HG03060 (cell line): ENCODE measurements at regions not wholly inside any gene's neighbourhood (a gene's known extent, or its start where the extent isn't known, plus 50 kb on each side); places are given as distances from the start of the nearest gene placed in this dataset.

Experiments
- ATAC-seq: cut with Tn5 transposase; IDR thresholded peaks from one replicate; pipeline ENCODE4 v1.9.1; 2021; ENCODE audit warnings: low read depth, moderate number of reproducible peaks; ENCODE audit not compliant: unreplicated experiment

DNA sequence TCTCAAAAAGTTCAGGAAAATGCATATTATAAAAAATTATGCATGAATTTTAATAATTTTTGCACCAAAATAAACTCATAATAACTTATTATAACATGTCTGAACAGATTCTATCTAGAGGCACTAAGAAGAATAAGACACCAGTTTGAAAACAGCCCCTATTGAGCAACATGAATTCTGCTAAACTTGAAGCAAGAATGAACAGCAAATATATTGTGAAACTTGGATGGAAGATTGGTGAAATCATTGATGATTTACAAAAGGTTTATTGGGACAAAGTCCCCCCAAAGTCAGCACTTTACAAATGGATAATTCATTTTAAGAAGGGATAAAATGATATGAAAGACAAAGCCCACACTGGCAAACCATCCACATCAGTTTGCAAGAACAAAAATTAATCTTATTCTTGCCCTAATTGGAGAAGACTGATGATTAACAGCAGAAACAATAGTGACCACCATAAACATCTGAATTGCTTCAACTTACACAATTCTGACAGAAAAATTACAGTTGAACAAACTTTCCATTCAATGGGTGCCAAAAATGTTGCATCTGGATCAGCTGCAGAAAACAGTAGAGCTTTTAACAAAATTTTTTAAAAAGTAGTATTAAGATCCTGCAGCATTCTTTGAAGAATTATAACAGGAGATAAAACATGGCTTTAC, 257.5 kb upstream of the FAT3 start:
- no peak for ATAC-seq

DNA sequence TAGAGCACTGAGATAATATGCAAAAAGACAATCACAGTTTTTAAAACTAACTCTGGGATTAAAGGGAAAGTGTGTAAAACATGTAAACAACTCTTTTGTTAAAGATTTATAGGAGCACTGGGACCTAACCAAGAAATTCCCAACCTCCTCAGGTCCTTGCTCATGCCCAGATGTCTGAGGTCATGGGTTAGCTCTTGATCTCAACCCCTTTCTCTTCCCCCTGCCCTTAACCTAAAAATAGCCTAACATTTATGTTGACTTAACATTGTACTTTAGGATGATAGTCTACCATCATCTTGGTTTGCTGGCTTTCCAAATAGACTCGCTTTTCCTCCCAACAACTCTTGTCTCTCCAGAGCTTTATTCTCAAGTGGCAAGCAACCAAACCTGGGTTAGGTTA, 258.2 kb upstream of the FAT3 start:
- ATAC-seq: no peak

DNA sequence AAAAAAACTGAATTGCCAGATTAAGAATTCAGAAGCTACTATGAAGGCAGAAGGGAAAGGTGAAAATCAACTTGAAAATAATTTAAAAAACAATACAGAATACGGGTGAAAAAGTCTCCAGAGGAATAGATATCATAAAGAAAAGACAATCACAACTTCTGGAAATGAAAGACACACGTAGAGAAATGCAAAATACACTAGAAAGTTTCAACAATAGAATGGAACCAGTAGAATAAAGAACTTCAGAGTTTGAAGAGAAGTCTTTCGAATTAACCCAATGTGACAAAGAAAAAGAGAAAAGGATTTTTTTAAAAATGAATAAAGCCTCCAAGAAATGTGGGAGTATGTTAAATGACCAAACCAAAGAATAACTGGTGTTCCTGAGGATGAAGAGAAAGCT, 263.8 kb upstream of the FAT3 start:
- ATAC-seq: no peak

DNA sequence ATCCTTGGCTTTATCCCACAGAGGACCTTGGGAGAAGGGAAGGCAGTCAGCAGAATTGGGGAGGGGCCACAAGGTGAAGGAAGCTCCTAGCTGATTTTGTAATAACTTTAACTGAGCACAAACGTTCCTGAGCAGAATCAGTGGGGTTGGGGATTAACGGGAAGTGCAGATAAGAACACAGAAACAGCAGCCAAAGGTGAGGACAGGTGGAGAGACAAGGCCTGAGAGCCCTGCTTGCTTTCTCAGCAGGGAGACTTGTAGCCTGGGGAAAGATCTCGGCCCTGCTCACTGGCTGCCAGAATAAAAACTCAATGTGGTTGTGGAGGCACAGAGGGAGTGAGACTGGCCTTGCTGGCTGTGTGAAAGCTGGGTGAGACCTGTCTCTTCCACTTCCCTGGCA, 265.2 kb upstream of the FAT3 start:
- no peak for ATAC-seq

DNA sequence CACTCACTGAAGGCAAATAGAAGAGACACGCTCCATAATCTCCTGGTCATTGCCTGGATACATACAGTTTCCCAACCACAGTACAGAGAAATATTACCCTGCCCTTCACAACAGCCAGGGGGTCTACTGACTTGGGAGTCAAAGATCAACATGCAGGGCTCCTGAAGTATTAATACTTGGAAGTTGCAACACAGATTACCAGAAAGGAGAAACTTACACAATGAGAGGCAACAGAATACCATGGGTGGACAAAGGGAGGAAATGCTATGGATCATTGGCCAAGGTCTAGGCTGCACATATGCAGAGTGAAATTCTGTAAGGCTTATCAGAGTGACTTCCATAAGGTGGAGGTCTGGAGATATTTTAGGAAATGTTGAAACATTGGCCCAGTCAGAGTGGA, 267.9 kb upstream of the FAT3 start:
- ATAC-seq: no peak

DNA sequence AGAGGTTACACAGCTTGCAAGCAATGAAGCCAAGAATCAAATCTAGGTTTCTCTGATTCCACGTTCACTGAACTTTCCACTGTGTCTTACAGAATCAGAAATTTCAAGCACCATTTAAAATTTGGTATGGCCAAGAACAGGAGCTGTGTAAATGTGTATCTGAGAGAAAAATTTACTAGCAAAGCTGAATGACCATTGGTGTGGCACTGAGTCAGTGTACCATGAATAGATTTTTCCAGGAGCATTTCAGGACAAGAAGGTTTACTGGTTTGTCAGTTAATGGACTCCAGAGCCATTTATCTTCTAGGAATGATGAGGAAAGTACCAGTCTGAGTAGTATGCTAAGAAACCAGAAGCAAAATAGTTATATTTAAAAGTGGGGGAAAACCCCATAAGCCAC, 269.4 kb upstream of the FAT3 start:
- ATAC-seq: no peak

DNA sequence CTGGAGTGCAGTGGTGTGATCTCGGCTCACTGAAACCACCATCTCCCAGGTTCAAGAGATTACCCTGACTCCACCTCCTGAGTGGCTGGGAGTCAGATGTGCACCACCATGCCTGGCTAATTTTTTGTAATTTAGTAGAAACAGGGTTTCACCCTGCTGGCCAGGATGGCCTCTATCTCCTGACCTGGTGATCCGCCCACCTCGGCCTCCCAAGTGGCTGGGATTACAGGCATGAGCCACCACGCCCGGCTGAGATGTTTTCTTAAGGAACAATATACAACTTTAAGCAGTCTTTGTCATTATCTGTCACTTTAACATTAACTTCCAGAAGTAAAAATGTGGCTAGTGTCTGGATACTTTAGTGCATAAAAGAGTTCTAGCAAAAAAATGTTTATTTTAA, 272.6 kb upstream of the FAT3 start:
- no peak for ATAC-seq

DNA sequence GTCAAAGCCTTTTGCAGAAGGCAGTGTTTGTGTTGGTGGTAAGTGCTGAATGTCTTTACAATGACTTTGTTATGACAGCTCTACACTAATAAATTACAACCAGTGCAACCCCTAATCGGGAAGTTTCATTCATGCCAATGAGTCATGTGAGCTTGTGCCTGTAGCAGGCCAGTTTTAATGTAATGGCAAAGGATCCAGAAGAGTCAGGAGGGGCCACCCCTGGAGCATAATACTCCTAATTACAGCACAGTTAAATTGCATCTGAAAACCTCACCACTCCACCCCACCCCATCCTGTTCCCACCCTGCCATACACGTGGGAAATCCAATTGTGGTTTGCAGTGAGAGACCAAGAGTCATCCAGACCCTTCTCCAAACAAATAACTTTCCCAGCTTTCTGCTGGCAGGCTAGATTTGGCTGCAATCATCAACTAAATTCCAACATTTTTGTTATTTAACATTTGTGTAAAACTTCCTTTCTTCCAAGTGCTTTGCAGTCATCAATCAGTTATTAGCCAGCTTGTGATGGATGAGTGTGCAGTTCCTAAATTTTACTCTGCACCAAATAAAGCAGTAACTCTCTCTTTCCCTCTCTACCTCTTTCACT, 277.3 kb upstream of the FAT3 start:
- ATAC-seq: no peak

DNA sequence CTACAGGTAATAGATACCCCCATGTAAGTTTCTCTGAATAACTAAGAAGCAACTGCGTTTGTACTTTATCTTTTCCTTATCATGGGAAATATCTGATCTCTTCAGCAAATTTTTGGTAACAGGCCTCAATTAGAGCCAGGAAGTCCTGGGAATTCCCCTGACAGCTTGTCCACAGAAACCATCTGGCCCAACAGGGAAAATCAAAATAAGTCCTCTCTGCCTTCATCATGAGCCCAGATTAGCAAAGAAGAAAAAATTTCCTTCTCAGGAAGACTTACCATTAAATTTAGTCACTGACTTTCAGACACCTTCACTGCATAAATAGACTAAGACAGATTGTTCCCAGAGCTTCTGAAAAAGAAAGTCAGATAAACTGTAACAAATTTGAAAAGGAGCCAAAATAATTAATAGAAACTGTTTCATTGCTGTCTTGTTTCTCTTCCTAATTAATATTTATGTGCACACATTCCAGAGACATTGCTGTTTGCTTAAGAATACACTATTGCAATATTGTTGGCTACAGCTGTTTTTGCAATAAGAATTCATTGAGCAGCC, 278.1 kb upstream of the FAT3 start:
- no peak for ATAC-seq

DNA sequence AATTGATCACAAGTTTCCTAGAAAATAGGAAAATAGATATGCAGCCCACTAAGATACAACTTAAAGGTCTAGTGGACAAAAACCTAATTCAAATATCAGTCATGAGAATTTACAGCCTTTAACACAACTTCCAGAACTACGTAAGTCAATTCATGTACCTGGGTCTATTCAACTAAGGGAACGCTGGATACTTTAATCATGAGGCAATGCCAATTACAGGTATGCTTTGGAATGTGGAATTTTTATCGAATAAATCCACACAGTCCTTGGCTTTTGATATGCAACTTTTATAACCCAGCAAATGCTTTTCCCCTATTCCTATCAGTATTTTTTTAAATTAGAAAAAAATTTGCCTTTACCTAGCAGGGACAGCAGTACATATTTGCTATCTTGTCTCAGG, 289.5 kb upstream of the FAT3 start:
- ATAC-seq: no peak

DNA sequence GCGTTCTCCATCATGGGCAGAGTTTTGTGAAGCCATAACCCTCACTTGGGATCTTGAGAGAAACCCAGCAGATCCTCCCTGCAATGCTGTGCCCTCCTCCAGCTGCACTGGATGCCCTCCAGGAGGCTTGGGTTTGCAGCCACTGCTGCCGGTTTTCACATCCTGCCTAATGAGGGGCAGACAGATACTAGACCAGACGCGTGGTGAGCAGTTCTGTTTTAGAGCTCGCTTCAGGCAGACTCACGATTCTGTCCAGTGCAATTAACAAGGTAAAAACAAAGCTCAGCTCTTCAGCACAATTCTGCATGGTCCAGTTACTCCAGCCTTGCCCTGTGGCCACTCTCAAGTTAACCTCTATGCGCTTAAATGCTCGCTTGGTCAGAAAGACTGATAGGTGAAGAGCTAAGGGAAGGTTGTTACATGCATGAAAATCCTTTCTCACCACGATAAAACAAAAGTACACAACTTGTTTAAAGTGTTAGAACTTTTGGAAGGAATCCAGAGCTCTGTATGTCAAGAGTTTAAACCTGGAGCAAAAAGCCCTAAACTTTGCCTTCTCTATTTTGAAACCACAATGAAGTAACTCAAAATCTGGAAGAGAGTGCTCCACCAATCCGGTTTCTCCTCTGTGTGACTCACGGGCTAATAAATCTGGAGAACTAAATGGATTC, 292.3 kb upstream of the FAT3 start:
- ATAC-seq: no peak

DNA sequence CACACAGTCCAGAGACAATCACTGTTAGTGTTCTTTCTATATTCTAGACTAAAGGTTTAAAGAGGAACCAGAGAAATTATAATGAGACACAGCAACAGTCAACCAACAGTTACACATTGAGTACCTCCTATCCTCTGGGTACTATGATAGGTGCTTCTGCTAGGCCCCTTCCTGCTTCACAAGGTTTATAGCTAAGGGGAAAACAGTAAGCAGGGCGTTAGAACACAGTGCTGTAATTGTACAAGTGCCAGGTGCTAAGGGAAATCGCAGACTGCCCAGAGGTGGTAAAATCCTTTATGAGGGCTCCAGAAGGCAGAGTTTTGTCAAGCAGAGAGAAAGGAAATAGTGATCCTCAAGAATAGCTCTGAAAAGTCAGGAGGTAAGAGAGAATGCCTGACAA, 297.2 kb upstream of the FAT3 start:
- ATAC-seq: no peak

DNA sequence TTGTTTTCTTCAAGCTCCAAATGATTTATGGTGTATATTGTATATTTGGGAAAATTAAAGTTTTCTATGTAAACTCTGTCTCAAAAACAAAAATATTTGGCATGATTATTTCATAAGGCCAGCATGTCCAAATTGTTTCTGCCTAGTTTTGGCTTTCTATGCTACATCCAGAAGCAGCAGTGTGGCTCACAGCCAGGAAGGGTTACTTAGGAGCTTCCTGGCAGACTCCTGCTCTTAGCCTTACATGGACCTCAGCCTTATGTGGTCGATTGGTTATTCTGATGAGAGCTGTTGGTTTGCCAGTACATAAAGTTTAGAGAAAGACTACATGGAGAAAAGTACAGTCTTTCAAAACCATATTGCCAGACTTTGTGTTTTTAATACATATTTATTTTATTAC, 297.7 kb upstream of the FAT3 start:
- ATAC-seq: no peak

DNA sequence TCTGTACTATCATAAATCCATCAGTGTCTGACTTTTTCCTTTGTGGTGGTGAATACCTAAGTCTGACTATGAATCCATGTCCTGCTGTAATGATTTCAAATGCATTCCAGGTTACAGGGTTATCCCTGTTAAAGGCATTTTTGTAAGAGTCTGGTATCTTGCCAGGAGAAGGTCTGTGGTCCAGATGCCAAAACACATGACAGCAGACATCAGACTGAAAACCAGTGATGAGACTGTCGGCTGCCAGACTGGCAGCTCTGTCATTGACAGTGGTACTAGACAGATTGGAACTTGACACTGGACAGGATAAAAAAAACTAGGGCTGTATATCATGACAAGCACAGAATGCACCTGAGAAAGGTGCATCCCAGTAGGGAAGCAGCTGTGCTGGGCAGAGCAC, 301.8 kb upstream of the FAT3 start:
- no peak for ATAC-seq

DNA sequence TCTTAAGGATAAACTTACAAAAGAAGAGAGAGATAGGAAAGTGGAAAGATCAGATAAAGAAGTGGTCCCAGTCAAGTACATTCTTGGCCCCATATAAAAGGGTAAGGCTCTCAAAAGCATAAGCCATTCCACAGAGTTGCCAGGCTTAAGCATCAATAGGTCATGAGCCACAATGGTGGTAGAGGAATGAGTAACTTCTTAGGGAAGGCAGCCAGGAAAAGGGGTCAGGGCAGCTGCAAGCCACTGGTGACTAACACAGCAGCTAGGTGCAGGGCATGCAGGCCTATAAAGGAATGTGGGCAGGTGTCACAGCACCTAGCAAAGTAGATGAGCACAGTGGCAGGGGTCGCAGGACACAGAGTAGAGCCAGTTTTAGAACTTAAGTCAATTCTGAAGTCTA, 302.6 kb upstream of the FAT3 start:
- no peak for ATAC-seq

DNA sequence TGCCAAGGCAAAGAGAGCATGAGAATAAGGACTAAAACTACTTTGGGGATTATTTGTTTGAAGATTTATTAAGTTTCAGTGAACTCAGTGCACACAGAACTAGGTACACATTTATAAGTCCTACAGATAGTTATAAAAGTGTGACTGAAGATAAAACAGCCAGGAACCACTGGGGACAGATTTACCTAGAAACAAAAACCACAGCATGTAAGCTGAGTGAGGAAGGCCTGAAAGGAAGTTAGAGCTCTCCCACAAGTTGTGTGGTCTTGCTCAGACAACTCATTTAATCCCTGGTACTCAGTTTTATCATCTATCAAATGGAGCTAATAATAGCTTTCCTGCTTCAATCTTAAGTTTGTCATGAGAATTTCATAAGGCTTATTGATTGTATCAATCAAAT, 311.2 kb upstream of the FAT3 start:
- no peak for ATAC-seq

DNA sequence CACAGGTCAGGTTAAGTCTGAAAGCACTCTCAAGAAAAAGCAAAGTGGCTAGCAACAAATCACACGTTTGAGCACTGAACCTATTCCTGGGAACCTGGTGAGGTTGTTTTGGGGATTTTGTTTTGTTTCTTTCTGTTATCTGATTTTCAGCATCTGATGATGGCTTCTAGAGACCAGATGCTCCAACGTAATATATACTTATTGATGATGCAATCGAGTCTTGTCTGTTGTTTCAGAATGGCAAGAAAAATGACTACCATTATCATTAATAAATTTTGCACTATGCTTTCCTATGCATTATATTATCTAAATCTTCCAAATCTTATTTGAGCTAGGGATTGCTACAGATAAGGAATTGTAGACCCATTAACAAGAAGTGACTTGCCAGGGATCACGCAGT, 312.3 kb upstream of the FAT3 start:
- no peak for ATAC-seq

DNA sequence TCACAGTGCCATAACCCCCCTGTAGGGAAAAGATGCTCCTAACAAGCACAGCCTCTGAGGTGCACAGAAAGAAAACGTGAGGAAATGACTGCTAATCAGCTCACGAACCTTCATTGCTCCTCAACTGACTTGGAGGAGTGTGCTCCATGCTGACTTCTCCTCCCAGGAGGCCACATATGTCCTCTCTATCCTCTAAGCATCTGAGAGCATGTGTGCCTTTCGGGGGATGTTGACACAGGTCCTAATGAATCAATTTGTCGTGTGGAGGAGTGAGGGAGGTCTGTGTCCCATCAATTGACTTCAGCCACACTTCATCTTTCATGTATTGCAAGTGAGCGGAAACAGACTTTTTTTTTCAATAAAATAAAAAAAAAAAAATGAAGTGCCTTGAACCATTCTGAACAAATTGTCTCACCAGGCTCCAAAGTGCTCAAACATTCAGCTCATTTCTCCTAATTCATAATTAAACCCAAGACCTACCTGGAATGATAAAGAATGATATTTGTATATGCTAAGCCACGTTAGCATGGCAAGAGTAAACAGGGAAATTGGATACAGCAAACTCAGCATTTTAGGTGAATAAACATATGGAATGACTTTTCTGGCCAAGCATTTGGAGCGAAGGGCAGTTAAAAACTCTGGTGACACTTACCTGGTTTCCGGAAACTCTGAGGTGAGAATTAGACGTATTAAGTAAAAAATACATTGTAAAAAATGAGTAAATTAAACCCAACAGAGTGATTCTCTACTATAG, 317.6 kb upstream of the FAT3 start:
- ATAC-seq: no peak

DNA sequence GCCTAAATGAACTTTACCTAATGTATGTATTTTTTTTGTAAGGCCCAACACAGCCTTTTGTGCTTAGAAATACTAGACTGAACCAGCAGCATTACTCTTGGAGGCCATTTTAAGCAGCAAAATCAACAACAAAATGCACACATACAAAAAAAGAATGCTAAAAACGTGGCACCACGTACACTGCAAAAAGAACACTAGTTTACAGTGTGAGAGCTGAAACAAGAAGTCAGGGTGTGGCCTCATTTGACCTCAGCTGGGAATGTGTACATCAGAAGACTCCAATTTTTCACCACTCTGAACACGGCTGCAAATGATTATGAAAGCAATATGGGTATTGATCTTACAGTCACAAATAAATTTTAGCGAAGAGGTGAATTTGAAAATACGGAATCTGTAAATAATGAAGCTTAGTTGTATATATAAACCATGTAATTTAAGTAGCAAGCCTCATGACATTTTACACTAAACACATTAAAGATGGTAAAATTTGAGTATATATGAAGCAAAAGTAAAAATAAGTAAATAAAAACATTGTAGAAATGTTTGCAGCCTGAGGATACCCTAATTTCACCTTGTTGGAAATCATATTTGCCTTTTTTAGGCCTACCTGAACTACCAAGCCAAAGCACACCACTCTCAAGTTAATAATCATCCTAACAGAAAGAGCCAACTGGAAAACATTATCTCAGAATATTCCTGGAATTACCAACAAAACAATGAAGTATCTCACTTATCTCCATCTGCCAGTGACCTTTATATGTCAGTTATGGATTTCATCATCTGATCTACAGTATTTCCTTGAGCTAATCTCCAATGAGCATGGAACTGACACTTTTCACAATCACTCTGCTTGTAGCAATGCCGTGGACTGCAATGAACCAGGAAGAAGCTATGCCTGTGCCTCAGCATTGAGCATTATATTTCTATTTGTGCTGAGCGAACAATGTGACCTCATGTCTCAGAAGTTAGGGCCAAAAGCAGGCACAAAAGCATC, 319.5 kb upstream of the FAT3 start:
- no peak for ATAC-seq

DNA sequence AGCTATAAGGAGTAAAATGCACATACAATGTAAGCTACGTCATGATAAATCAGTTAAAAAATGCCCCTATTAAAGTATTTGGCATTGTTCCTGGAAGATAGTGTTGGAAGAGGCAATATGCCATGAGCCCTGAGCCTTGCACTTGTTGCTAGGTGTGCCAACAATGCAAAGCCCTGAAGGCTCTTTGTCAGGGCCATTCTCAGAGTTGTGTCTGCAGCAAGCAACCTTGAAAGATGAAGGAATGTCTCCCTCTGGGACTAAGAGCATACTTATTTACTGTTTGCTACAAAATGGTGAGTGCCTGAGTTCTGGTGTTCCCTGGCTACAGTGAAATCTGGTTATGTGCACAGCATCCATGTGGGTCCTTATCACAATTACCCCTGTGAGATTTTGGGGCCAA, 322.3 kb upstream of the FAT3 start:
- no peak for ATAC-seq
